Heart right ventricle (tissue), 16 donors: ENCODE measurements at regions not wholly inside any gene's neighbourhood (a gene's known extent, or its start where the extent isn't known, plus 50 kb on each side); places are given as distances from the start of the nearest gene placed in this dataset.

Source experiments
- ATAC-seq, 8 donors: fragments of 200-7000 bp; cut with Tn5 transposase; one replicate each; pipeline ENCODE4 v1.9.1; 2020; ENCODE audit warnings: mild to moderate bottlenecking in 8 of 8, moderate library complexity in 8 of 8, moderate number of reproducible peaks in 1 of 8
- DNase-seq, 2 donors: peaks; one replicate each; pipeline ENCODE4 v3.0.0-alpha.2; 2020
- H3K27ac ChIP-seq, 10 donors: fragments of 200-600 bp; sonication (generic) in 2 of 10; one replicate each; pipeline versions ENCODE4 v1.5.0 to v1.8.0; 2020 to 2022; ENCODE audit warnings: mild to moderate bottlenecking in 3 of 10
- H3K27me3 ChIP-seq, 7 donors: fragments of 200-600 bp; one replicate each; pipeline ENCODE4 v1.8.0; 2021 to 2022; ENCODE audit warnings: mild to moderate bottlenecking in 2 of 7
- H3K36me3 ChIP-seq, 9 donors: fragments of 200-600 bp; sonication (generic) in 1 of 9; one replicate each; pipeline versions ENCODE4 v1.5.0 to v1.8.0; 2020 to 2022; ENCODE audit warnings: mild to moderate bottlenecking in 2 of 9
- H3K4me1 ChIP-seq, 9 donors: fragments of 200-600 bp; sonication (generic) in 1 of 9; one replicate each; pipeline versions ENCODE4 v1.5.0 to v1.8.0; 2020 to 2022; ENCODE audit warnings: mild to moderate bottlenecking in 4 of 9
- H3K4me3 ChIP-seq, 10 donors: fragments of 200-600 bp; sonication (generic) in 2 of 10; one replicate each; pipeline versions ENCODE4 v1.5.0 to v1.8.0; 2020 to 2022; ENCODE audit warnings: mild to moderate bottlenecking in 7 of 10, moderate library complexity in 2 of 10
- H3K9me3 ChIP-seq, 11 donors: fragments of 200-600 bp in 10 of 11; sonication (generic) in 2 of 11; one replicate each; pipeline versions ENCODE4 v1.5.0 to v1.8.0; 2013 to 2022; ENCODE audit warnings: mild to moderate bottlenecking in 2 of 11, control low read depth in 1 of 11, moderate library complexity in 1 of 11
- WGBS, 2 donors: extraction: QIAGEN DNeasy Blood & Tissue Kit; methylation state at CpG; one replicate each; pipeline ENCODE4 v1.1.7; 2013; ENCODE audit warnings: inconsistent platforms in 1 of 2; 5-methylcytosine and 5-hydroxymethylcytosine counted together
- intact Hi-C, 10 donors: fragments of 100-400 bp; cut with DNase I; formaldehyde crosslinking; loops; one replicate each; pipeline versions ENCODE4 v1.11.1 to v1.14.2; 2022
- TF ChIP-seq, protein P1 (sequence below), 9 donors: fragments of 200-600 bp; sonication (generic) in 2 of 9; IDR thresholded peaks; one replicate each; pipeline versions ENCODE4 v1.5.0 to v1.8.0; 2021 to 2022; ENCODE audit warnings: antibody characterized with exemption in 9 of 9, mild to moderate bottlenecking in 5 of 9, moderate library complexity in 1 of 9
- donor health status: Arrhythmogenic right ventricular cardiomyopathy.
- donor health status: ischemic (EF 13 %, LVEDD 7.1; RV severe dilation, severe dysfunction).
- donor health status: healthy with polysubstance abuse.
- donor health status: DM: no; HTN: yes; CAD: no.
- donor health status: DM: no; HTN: no; CAD: no.
- donor health status: ischemic (EF 25% LVEDD 6.9; RV normal size, moderate dysfunction).
- donor health status: ischemic (EF 25% LVEDD 5.7; RV mildly dilated, moderate dysfunction).
- donor health status: healthy.
- donor health status: DM: yes; HTN: yes; CAD: no.
- donor health status: Ischemic cardiomyopathy.
- donor health status: ischemic (EF 35%, LVEDD 5.7; RV mildly dilated, moderate dysfunction).
- donor health status: nonischemic (EF 11% LVEDD 7.7; RV severe dilation, severe dysfunction).
- donor health status: DM: yes; HTN: yes; CAD: no.
- donor health status: PGD.
- donor health status: ischemic (EF 29% LVEDD 5.4; RV normal size, mild dysfunction).
- donor health status: nonischemic (EF 23%, LVEDD 6.1; RV moderate dilation, normal function).

DNA sequence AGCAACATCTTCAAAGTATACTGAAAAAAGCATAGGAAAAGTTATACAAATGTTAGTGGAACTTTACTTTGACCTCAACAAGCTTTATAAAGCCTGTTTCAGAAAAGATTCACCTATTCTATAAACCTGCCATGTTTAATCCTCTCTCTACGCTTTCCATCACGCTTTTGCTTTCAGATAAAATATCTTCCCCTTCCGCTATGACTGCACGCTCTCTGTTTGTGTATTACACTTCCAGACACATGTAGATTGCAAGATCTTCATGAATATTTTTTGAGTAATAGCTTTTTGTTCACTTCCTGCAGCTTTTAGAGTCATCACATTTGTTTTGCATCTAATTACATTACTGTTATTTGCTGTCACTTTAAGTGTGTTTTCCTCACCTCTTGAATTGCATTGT lies 271.4 kb downstream of the RASSF9 start:
- DNase-seq: no peak
- intact Hi-C loops: loop anchor here in 1 of 10 donors (10.0 kb wide), 1 partner anchor 70 kb away; no protein-coding TSS in a partner anchor
- TF ChIP-seq, protein P1, sequence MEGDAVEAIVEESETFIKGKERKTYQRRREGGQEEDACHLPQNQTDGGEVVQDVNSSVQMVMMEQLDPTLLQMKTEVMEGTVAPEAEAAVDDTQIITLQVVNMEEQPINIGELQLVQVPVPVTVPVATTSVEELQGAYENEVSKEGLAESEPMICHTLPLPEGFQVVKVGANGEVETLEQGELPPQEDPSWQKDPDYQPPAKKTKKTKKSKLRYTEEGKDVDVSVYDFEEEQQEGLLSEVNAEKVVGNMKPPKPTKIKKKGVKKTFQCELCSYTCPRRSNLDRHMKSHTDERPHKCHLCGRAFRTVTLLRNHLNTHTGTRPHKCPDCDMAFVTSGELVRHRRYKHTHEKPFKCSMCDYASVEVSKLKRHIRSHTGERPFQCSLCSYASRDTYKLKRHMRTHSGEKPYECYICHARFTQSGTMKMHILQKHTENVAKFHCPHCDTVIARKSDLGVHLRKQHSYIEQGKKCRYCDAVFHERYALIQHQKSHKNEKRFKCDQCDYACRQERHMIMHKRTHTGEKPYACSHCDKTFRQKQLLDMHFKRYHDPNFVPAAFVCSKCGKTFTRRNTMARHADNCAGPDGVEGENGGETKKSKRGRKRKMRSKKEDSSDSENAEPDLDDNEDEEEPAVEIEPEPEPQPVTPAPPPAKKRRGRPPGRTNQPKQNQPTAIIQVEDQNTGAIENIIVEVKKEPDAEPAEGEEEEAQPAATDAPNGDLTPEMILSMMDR (IDR thresholded peaks at IDR 0.05): no peak
- no peak for ATAC-seq
- no peaks in the 10 kb centered on the region for H3K27me3 ChIP-seq
- no peaks in the 10 kb centered on the region for H3K4me1 ChIP-seq
- H3K27ac ChIP-seq: no peak overlapping the region
- H3K4me3 ChIP-seq: no peak overlapping the region
- no peaks in the 10 kb centered on the region for H3K36me3 ChIP-seq
- 70 to 91% methylated on average over 4 of the region's 4 CpGs for WGBS, 2 donors
- no peaks in the 10 kb centered on the region for H3K9me3 ChIP-seq

GRCh38 chr12:85568395-85569103 lies 267.7 kb downstream of the RASSF9 start:
- H3K27ac ChIP-seq: no peak overlapping the region
- ATAC-seq (no peak), DNase-seq (no peak)

DNA sequence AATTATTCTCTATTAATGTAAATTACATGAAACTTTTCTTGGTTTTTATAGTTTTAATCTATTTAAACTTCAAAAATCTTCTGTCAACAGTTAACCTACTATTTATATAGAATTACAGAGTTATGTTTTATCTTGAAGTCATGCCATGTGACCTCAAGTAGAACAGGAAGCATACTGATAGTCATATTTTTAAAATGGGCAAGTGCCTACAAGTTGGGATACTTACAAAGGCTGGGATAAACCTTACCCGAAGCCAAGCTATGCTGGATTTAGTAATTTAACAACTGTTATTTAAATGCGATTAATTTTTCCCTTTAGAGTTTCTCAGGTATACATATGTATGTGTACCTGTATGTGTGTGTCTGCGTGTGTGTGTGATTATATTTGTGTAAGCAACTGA lies 266.9 kb downstream of the RASSF9 start:
- no peaks in the 10 kb centered on the region for H3K27me3 ChIP-seq
- WGBS, 2 donors: 83 to 84% methylated on average over 3 of the region's 3 CpGs
- intact Hi-C loops: loop anchor here in 1 of 10 donors (10.0 kb wide), 1 partner anchor 74 kb away; no protein-coding TSS in a partner anchor
- ATAC-seq (no peak), DNase-seq (no peak)
- no peaks in the 10 kb centered on the region for H3K36me3 ChIP-seq
- H3K4me1 ChIP-seq: no peaks in the 10 kb centered on the region
- H3K9me3 ChIP-seq: no peaks in the 10 kb centered on the region
- H3K4me3 ChIP-seq: no peak overlapping the region
- no peak overlapping the region for H3K27ac ChIP-seq
- TF ChIP-seq, protein P1 (IDR thresholded peaks at IDR 0.05): no peak

More at GRCh38 chr12:85568395-85569103, 267.7 kb downstream of the RASSF9 start:
- TF ChIP-seq, protein P1 (IDR thresholded peaks at IDR 0.05): no peak
- H3K36me3 ChIP-seq: no peaks in the 10 kb centered on the region
- intact Hi-C loops: loop anchor here in 1 of 10 donors (10.0 kb wide), 1 partner anchor 74 kb away; no protein-coding TSS in a partner anchor
- no peaks in the 10 kb centered on the region for H3K27me3 ChIP-seq
- H3K9me3 ChIP-seq: no peaks in the 10 kb centered on the region
- H3K4me1 ChIP-seq: no peaks in the 10 kb centered on the region
- H3K4me3 ChIP-seq: no peak overlapping the region
- 87 to 89% methylated on average over 6 of the region's 6 CpGs for WGBS, 2 donors

GRCh38 chr12:85572956-85573355 lies 263.3 kb downstream of the RASSF9 start:
- H3K36me3 ChIP-seq: no peaks in the 10 kb centered on the region
- no peaks in the 10 kb centered on the region for H3K27me3 ChIP-seq
- no peak overlapping the region for H3K27ac ChIP-seq
- H3K9me3 ChIP-seq: no peaks in the 10 kb centered on the region
- ATAC-seq (no peak), DNase-seq (no peak)
- no peak overlapping the region for H3K4me3 ChIP-seq
- H3K4me1 ChIP-seq: no peaks in the 10 kb centered on the region
- intact Hi-C loops: loop anchor here in 2 of 10 donors (5.0 to 10.0 kb wide), 3 partner anchors 98 to 299 kb away; partner anchors contain the start of gene NTS (in 1 of the 2)
- 42 to 51% methylated on average over 1 of the region's 1 CpG for WGBS, 2 donors
- TF ChIP-seq, protein P1 (IDR thresholded peaks at IDR 0.05): no peak
